T-cell (primary cell): ENCODE measurements at regions not wholly inside any gene's neighbourhood (a gene's known extent, or its start where the extent isn't known, plus 50 kb on each side); places are given as distances from the start of the nearest gene placed in this dataset.

Source experiments
- ATAC-seq, 4 experiments: fragments of 200-7000 bp in 3 of 4; fragments of 150-1000 bp in 1 of 4; cut with Tn5 transposase; replicated peaks in 1 of 4; 1 replicate in 3 of 4; 2 replicates in 1 of 4; pipeline ENCODE4 v1.10.0; 2021; ENCODE audit warnings: moderate library complexity in 3 of 4, mild to moderate bottlenecking in 2 of 4, moderate number of reproducible peaks in 1 of 4
- CTCF ChIA-PET, 2 donors: fragments of 300-600 bp; sonication (Branson Sonifier 250); formaldehyde crosslinking; loops; one replicate each; lab custom pipeline; 2022; ENCODE audit warnings: antibody characterized with exemption in 2 of 2; lab: Charles Lee
- POLR2A ChIA-PET, 2 donors: fragments of 300-600 bp; sonication (Branson Sonifier 250); formaldehyde crosslinking; loops; one replicate each; lab custom pipeline; 2022; ENCODE audit warnings: antibody characterized with exemption in 2 of 2; lab: Charles Lee
- DNase-seq, 35 experiments: peaks; one replicate each; pipeline versions ENCODE4 v3.0.0 to v3.0.0-alpha.2; 2013 to 2023
- H3K27ac ChIP-seq: one replicate; pipeline ENCODE4 v1.5.1; 2013; ENCODE audit warnings: low read length
- H3K27me3 ChIP-seq, 2 experiments: replicated peaks in 1 of 2; 1 replicate in 1 of 2; 2 replicates in 1 of 2; pipeline versions ENCODE4 v1.6.1 to v1.7.0; 2013; ENCODE audit warnings: low read length in 1 of 2, mixed read lengths in 1 of 2; ENCODE audit not compliant: control insufficient read depth in 2 of 2, insufficient read depth in 2 of 2; ENCODE audit errors: extremely low read depth in 1 of 2
- H3K36me3 ChIP-seq, 2 donors: 1 replicate in 1 of 2; 2 replicates in 1 of 2; pipeline versions ENCODE4 v1.6.1 to v1.7.0; 2013; ENCODE audit warnings: low read length in 1 of 2; ENCODE audit not compliant: control insufficient read depth in 2 of 2, insufficient read depth in 1 of 2; ENCODE audit errors: extremely low read depth in 1 of 2
- H3K4me1 ChIP-seq, 2 experiments: 1 replicate in 1 of 2; 2 replicates in 1 of 2; pipeline versions ENCODE4 v1.6.1 to v1.7.0; 2013; ENCODE audit warnings: low read length in 2 of 2, mixed read lengths in 1 of 2; ENCODE audit not compliant: insufficient read depth in 2 of 2, control insufficient read depth in 1 of 2; ENCODE audit errors: extremely low read depth in 1 of 2
- H3K4me3 ChIP-seq, 2 donors: 1 replicate in 1 of 2; 2 replicates in 1 of 2; pipeline versions ENCODE4 v1.5.1 to v1.7.0; 2013; ENCODE audit warnings: mild to moderate bottlenecking in 2 of 2, low read length in 1 of 2, moderate library complexity in 1 of 2; ENCODE audit not compliant: control insufficient read depth in 1 of 2; ENCODE audit errors: extremely low read depth in 1 of 2
- H3K9me3 ChIP-seq: 2 replicates; pipeline ENCODE4 v1.7.0; 2013
- H3K27ac Mint-ChIP-seq, 2 donors: one replicate each; pipeline ENCODE4 v1.8.0; 2020 to 2021; ENCODE audit warnings: mild to moderate bottlenecking in 2 of 2, mixed read lengths in 2 of 2
- H3K27me3 Mint-ChIP-seq, 2 donors: one replicate each; pipeline ENCODE4 v1.8.0; 2021 to 2022; ENCODE audit warnings: mixed read lengths in 2 of 2
- H3K36me3 Mint-ChIP-seq: one replicate; pipeline ENCODE4 v1.8.0; 2021; ENCODE audit warnings: mixed read lengths
- H3K4me1 Mint-ChIP-seq, 3 donors: one replicate each; pipeline ENCODE4 v1.8.0; 2020 to 2022; ENCODE audit warnings: mixed read lengths in 3 of 3, mild to moderate bottlenecking in 1 of 3
- H3K4me3 Mint-ChIP-seq, 3 donors: one replicate each; pipeline ENCODE4 v1.8.0; 2020 to 2022; ENCODE audit warnings: mild to moderate bottlenecking in 3 of 3, mixed read lengths in 3 of 3, moderate library complexity in 3 of 3
- H3K9me3 Mint-ChIP-seq, 3 donors: one replicate each; pipeline ENCODE4 v1.8.0; 2020 to 2022; ENCODE audit warnings: mixed read lengths in 3 of 3
- WGBS: methylation state at CpG from one replicate; pipeline ENCODE4 v1.1.5; 2013; ENCODE audit warnings: missing lambda C conversion rate; ENCODE audit not compliant: insufficient coverage; 5-methylcytosine and 5-hydroxymethylcytosine counted together

GRCh38 chr2:177334940-177335543 is 57.5 kb upstream of the AGPS start:
- ChIA-PET POLR2A (interaction anchor here in 1 of 2 donors (0.9 kb wide), 1 partner anchor 70 kb away, joined by 4 read pairs; the partner anchor contains the start of gene NFE2L2), CTCF (interaction anchor here (0.6 to 5.6 kb wide), 26 partner anchors 9 to 520 kb away, joined by 3 to 145 read pairs (median 4); partner anchors contain the start of genes AGPS (in 1 of the 2) and NFE2L2 (in 1 of the 2))
- peaks cover 0 to 5% of the 10 kb centered on the region in 2 experiments for H3K4me1 ChIP-seq
- no peaks in the 10 kb centered on the region for H3K27me3 ChIP-seq
- H3K27ac ChIP-seq = no peak overlapping the region
- DNase-seq (peak in 8 of 35 experiments; percentile 3 to 64 (median 15)), ATAC-seq (peak; percentile 51 to 62 (median 58))
- H3K9me3 ChIP-seq = no peaks in the 10 kb centered on the region
- Mint-ChIP-seq H3K36me3 (no peaks in the 10 kb centered on the region), H3K9me3 (no peaks in the 10 kb centered on the region), H3K27me3 (no peaks in the 10 kb centered on the region), H3K4me1 (peaks cover 8 to 9% (median 9%) of the 10 kb centered on the region in 3 donors), H3K27ac (no peak overlapping the region), H3K4me3 (no peak overlapping the region)
- no peaks in the 10 kb centered on the region for H3K36me3 ChIP-seq
- no peak overlapping the region for H3K4me3 ChIP-seq
- WGBS = no CpG with 5 or more reads among the region's 2 CpGs

GRCh38 chr2:177335917-177336450 is 56.6 kb upstream of the AGPS start:
- POLR2A ChIA-PET = interaction anchor here in 1 of 2 donors (1.2 kb wide), 1 partner anchor 73 kb away, joined by 5 read pairs; no protein-coding TSS in a partner anchor

GRCh38 chr2:177338177-177338721 is 54.3 kb upstream of the AGPS start:
- Histone ChIP-seq H3K4me3 (no peak overlapping the region), H3K4me1 (no peaks in the 10 kb centered on the region), H3K9me3 (no peaks in the 10 kb centered on the region), H3K36me3 (no peaks in the 10 kb centered on the region), H3K27me3 (no peaks in the 10 kb centered on the region), H3K27ac (no peak overlapping the region)
- Mint-ChIP-seq H3K27me3 (no peaks in the 10 kb centered on the region), H3K4me3 (no peak overlapping the region), H3K4me1 (no peaks in the 10 kb centered on the region), H3K9me3 (no peaks in the 10 kb centered on the region), H3K36me3 (no peaks in the 10 kb centered on the region), H3K27ac (no peak overlapping the region)
- ATAC-seq = no peak
- no peak for DNase-seq
- CTCF ChIA-PET = interaction anchor here (0.6 to 0.8 kb wide), 7 partner anchors 29 to 390 kb away, joined by 3 to 6 read pairs (median 3); no protein-coding TSS in a partner anchor
- POLR2A ChIA-PET = interaction anchor here (0.5 kb wide), 2 partner anchors 25 to 110 kb away, joined by 3 to 5 read pairs; no protein-coding TSS in a partner anchor
- WGBS = 80% methylated on average over 1 of the region's 4 CpGs

More at GRCh38 chr2:177335917-177336450, 56.6 kb upstream of the AGPS start:
- H3K27ac ChIP-seq = no peak overlapping the region
- CTCF ChIA-PET = interaction anchor here (0.5 to 5.6 kb wide), 24 partner anchors 9 to 684 kb away, joined by 3 to 145 read pairs (median 3); partner anchors contain the start of genes AGPS (in 1 of the 2) and NFE2L2 (in 1 of the 2)
- Mint-ChIP-seq H3K4me3 (no peak overlapping the region), H3K27ac (no peak overlapping the region), H3K9me3 (no peaks in the 10 kb centered on the region), H3K27me3 (no peaks in the 10 kb centered on the region), H3K36me3 (no peaks in the 10 kb centered on the region), H3K4me1 (peaks cover 8 to 9% (median 9%) of the 10 kb centered on the region in 3 donors)
- peaks cover 0 to 5% of the 10 kb centered on the region in 2 experiments for H3K4me1 ChIP-seq
- WGBS = no CpG with 5 or more reads among the region's 1 CpG
- H3K4me3 ChIP-seq = no peak overlapping the region
- ATAC-seq (no peak), DNase-seq (no peak)
- no peaks in the 10 kb centered on the region for H3K36me3 ChIP-seq
- no peaks in the 10 kb centered on the region for H3K9me3 ChIP-seq
- no peaks in the 10 kb centered on the region for H3K27me3 ChIP-seq

GRCh38 chr2:177340158-177340557 is 52.4 kb upstream of the AGPS start:
- Mint-ChIP-seq H3K4me1 (no peaks in the 10 kb centered on the region), H3K27ac (no peak overlapping the region), H3K27me3 (no peaks in the 10 kb centered on the region), H3K9me3 (no peaks in the 10 kb centered on the region), H3K4me3 (no peak overlapping the region), H3K36me3 (no peaks in the 10 kb centered on the region)
- ATAC-seq (no peak), DNase-seq (no peak)
- H3K4me3 ChIP-seq = no peak overlapping the region
- no peaks in the 10 kb centered on the region for H3K27me3 ChIP-seq
- H3K9me3 ChIP-seq = no peaks in the 10 kb centered on the region
- no peaks in the 10 kb centered on the region for H3K36me3 ChIP-seq
- ChIA-PET POLR2A (no interaction called here), CTCF (interaction anchor here in 1 of 2 donors (0.6 kb wide), 1 partner anchor 185 kb away, joined by 3 read pairs; no protein-coding TSS in a partner anchor)
- no peaks in the 10 kb centered on the region for H3K4me1 ChIP-seq
- no peak overlapping the region for H3K27ac ChIP-seq

- no peak overlapping the region for H3K4me3 ChIP-seq
- no peaks in the 10 kb centered on the region for H3K9me3 Mint-ChIP-seq
- ATAC-seq (no peak), DNase-seq (no peak)
- no peaks in the 10 kb centered on the region for H3K36me3 Mint-ChIP-seq
- H3K27ac ChIP-seq = no peak overlapping the region
- no peaks in the 10 kb centered on the region for H3K4me1 ChIP-seq
- no peaks in the 10 kb centered on the region for H3K4me1 Mint-ChIP-seq
- 88% methylated on average over 3 of the region's 4 CpGs for WGBS
- POLR2A ChIA-PET = no interaction called here
- H3K9me3 ChIP-seq = no peaks in the 10 kb centered on the region
- no peak overlapping the region for H3K27ac Mint-ChIP-seq
- no peaks in the 10 kb centered on the region for H3K27me3 Mint-ChIP-seq
- H3K36me3 ChIP-seq = no peaks in the 10 kb centered on the region
- H3K4me3 Mint-ChIP-seq = no peak overlapping the region
- no peaks in the 10 kb centered on the region for H3K27me3 ChIP-seq
- CTCF ChIA-PET = no interaction called here
These were observed 49.8 kb upstream of the AGPS start for GRCh38 chr2:177342736-177343135.
